Trophoblast cell (in vitro differentiated cells and primary cell): ENCODE measurements at regions not wholly inside any gene's neighbourhood (a gene's known extent, or its start where the extent isn't known, plus 50 kb on each side); places are given as distances from the start of the nearest gene placed in this dataset.

ENCODE experiments used
- DNase-seq, 2 donors: peaks; one replicate each; pipeline ENCODE4 v3.0.0-alpha.2; 2016
- H2AFZ ChIP-seq: 2 replicates; pipeline ENCODE4 v1.6.1; 2013; ENCODE audit warnings: low read length, moderate library complexity, mild to moderate bottlenecking; ENCODE audit not compliant: insufficient read depth, poor library complexity
- H2AK5ac ChIP-seq: 2 replicates; pipeline ENCODE4 v1.6.1; 2013; ENCODE audit warnings: mild to moderate bottlenecking, low read length
- H2BK120ac ChIP-seq: 2 replicates; pipeline ENCODE4 v1.6.1; 2013; ENCODE audit warnings: low read length, mild to moderate bottlenecking, moderate library complexity; ENCODE audit not compliant: insufficient read depth, poor library complexity
- H2BK12ac ChIP-seq: 2 replicates; pipeline ENCODE4 v1.6.1; 2013; ENCODE audit warnings: mild to moderate bottlenecking, low read length, moderate library complexity
- H2BK5ac ChIP-seq: 2 replicates; pipeline ENCODE4 v1.6.1; 2013; ENCODE audit warnings: low read length, low read depth, moderate library complexity, mild to moderate bottlenecking; ENCODE audit not compliant: poor library complexity
- H3K14ac ChIP-seq: 2 replicates; pipeline ENCODE4 v1.6.1; 2013; ENCODE audit warnings: mild to moderate bottlenecking, low read length
- H3K18ac ChIP-seq: 2 replicates; pipeline ENCODE4 v1.6.1; 2013; ENCODE audit warnings: mild to moderate bottlenecking, low read length
- H3K23ac ChIP-seq: 2 replicates; pipeline ENCODE4 v1.6.1; 2013; ENCODE audit warnings: low read length
- H3K27ac ChIP-seq: 2 replicates; pipeline ENCODE4 v1.5.1; 2013; ENCODE audit warnings: low read depth, mild to moderate bottlenecking, inconsistent platforms, low read length, moderate library complexity
- H3K27me3 ChIP-seq: 2 replicates; pipeline ENCODE4 v1.6.1; 2013; ENCODE audit warnings: inconsistent platforms, mild to moderate bottlenecking, low read length, moderate library complexity; ENCODE audit not compliant: insufficient read depth
- H3K36me3 ChIP-seq, 2 experiments: 1 replicate in 1 of 2; 2 replicates in 1 of 2; pipeline ENCODE4 v1.6.1; 2013; ENCODE audit warnings: low read length in 2 of 2, mild to moderate bottlenecking in 2 of 2, moderate library complexity in 1 of 2; ENCODE audit not compliant: insufficient read depth in 2 of 2, control insufficient read depth in 1 of 2
- H3K4ac ChIP-seq: 2 replicates; pipeline ENCODE4 v1.6.1; 2013; ENCODE audit warnings: low read depth, mild to moderate bottlenecking, low read length, moderate library complexity
- H3K4me1 ChIP-seq, 2 experiments: 1 replicate in 1 of 2; 2 replicates in 1 of 2; pipeline ENCODE4 v1.6.1; 2013; ENCODE audit warnings: low read length in 2 of 2, mild to moderate bottlenecking in 2 of 2, moderate library complexity in 1 of 2; ENCODE audit not compliant: insufficient read depth in 2 of 2, control insufficient read depth in 1 of 2
- H3K4me2 ChIP-seq: 2 replicates; pipeline ENCODE4 v1.6.1; 2013; ENCODE audit warnings: inconsistent platforms, mild to moderate bottlenecking, low read length, moderate library complexity
- H3K4me3 ChIP-seq: 2 replicates; pipeline ENCODE4 v1.5.1; 2013; ENCODE audit warnings: mild to moderate bottlenecking, low read depth, low read length, inconsistent platforms
- H3K79me1 ChIP-seq: one replicate; pipeline ENCODE4 v1.6.1; 2013; ENCODE audit warnings: low read length
- H3K79me2 ChIP-seq: 2 replicates; pipeline ENCODE4 v1.6.1; 2013; ENCODE audit warnings: low read length, mild to moderate bottlenecking; ENCODE audit not compliant: control insufficient read depth, insufficient read depth, poor library complexity
- H3K9ac ChIP-seq: 2 replicates; pipeline ENCODE4 v1.6.1; 2013; ENCODE audit warnings: mild to moderate bottlenecking, low read length
- H3K9me3 ChIP-seq: 2 replicates; pipeline ENCODE4 v1.6.1; 2013; ENCODE audit warnings: low read depth, mild to moderate bottlenecking, control low read depth, inconsistent platforms, low read length; ENCODE audit not compliant: insufficient read depth
- H4K12ac ChIP-seq: 2 replicates; pipeline ENCODE4 v1.6.1; 2013; ENCODE audit warnings: low read depth, mild to moderate bottlenecking, low read length, moderate library complexity
- H4K8ac ChIP-seq: 2 replicates; pipeline ENCODE4 v1.6.1; 2013; ENCODE audit warnings: low read depth, mild to moderate bottlenecking, low read length, moderate library complexity
- H4K91ac ChIP-seq: one replicate; pipeline ENCODE4 v1.6.1; 2013; ENCODE audit warnings: low read depth, mild to moderate bottlenecking, low read length, moderate library complexity
- WGBS: extraction: QIAGEN DNeasy Blood & Tissue Kit; methylation state at CpG from one replicate; pipeline ENCODE4 v1.1.7; 2013; ENCODE audit warnings: missing lambda C conversion rate; ENCODE audit not compliant: insufficient read length, insufficient coverage; ENCODE audit errors: extremely low coverage; 5-methylcytosine and 5-hydroxymethylcytosine counted together

- Histone ChIP-seq H3K4me3 (no peak overlapping the region), H3K4ac (no peak overlapping the region), H3K18ac (no peak overlapping the region), H2BK5ac (no peak overlapping the region), H2AFZ (no peak overlapping the region), H2BK12ac (no peak overlapping the region), H3K23ac (no peak overlapping the region), H2BK120ac (no peak overlapping the region), H3K27ac (no peak overlapping the region), H4K91ac (no peak overlapping the region), H3K9ac (no peak overlapping the region), H4K12ac (no peak overlapping the region), H3K79me1 (no peaks in the 10 kb centered on the region), H3K14ac (no peak overlapping the region), H3K9me3 (no peaks in the 10 kb centered on the region), H3K36me3 (no peaks in the 10 kb centered on the region), H3K27me3 (no peaks in the 10 kb centered on the region), H2AK5ac (no peak overlapping the region), H3K79me2 (no peaks in the 10 kb centered on the region), H3K4me1 (no peaks in the 10 kb centered on the region), H3K4me2 (no peak overlapping the region), H4K8ac (no peak overlapping the region)
- DNase-seq: no peak
- no CpG with 5 or more reads among the region's 1 CpG for WGBS
These were observed 527.5 kb downstream of the TMTC2 start for GRCh38 chr12:83214185-83214584.

- Histone ChIP-seq H3K4me1 (no peaks in the 10 kb centered on the region), H3K18ac (no peak overlapping the region), H3K27me3 (no peaks in the 10 kb centered on the region), H2BK120ac (no peak overlapping the region), H3K14ac (no peak overlapping the region), H3K79me2 (no peaks in the 10 kb centered on the region), H3K4ac (no peak overlapping the region), H4K12ac (no peak overlapping the region), H2BK12ac (no peak overlapping the region), H3K4me2 (no peak overlapping the region), H2AK5ac (no peak overlapping the region), H3K23ac (no peak overlapping the region), H3K36me3 (no peaks in the 10 kb centered on the region), H3K9ac (no peak overlapping the region), H2AFZ (no peak overlapping the region), H2BK5ac (no peak overlapping the region), H3K9me3 (no peaks in the 10 kb centered on the region), H4K91ac (no peak overlapping the region), H3K4me3 (no peak overlapping the region), H4K8ac (no peak overlapping the region), H3K79me1 (no peaks in the 10 kb centered on the region), H3K27ac (no peak overlapping the region)
- DNase-seq: no peak
- no CpG with 5 or more reads among the region's 2 CpGs for WGBS
These were observed 524.2 kb downstream of the TMTC2 start for GRCh38 chr12:83210933-83211332.

- H4K8ac ChIP-seq: no peak overlapping the region
These were observed 512.4 kb downstream of the TMTC2 start for GRCh38 chr12:83199069-83199468.

GRCh38 chr12:83198291-83199015 is 511.7 kb downstream of the TMTC2 start:
- Histone ChIP-seq H2BK120ac (no peak overlapping the region), H3K4me3 (no peak overlapping the region), H3K27me3 (no peaks in the 10 kb centered on the region), H3K79me1 (no peaks in the 10 kb centered on the region), H3K4me1 (no peaks in the 10 kb centered on the region), H3K9ac (no peak overlapping the region), H3K4ac (no peak overlapping the region), H2BK5ac (no peak overlapping the region), H2AFZ (no peak overlapping the region), H3K36me3 (no peaks in the 10 kb centered on the region), H2BK12ac (no peak overlapping the region), H4K8ac (no peak overlapping the region), H3K14ac (no peak overlapping the region), H3K18ac (no peak overlapping the region), H3K23ac (no peak overlapping the region), H3K4me2 (no peak overlapping the region), H3K9me3 (no peaks in the 10 kb centered on the region), H3K79me2 (no peaks in the 10 kb centered on the region), H3K27ac (no peak overlapping the region), H4K91ac (no peak overlapping the region), H4K12ac (no peak overlapping the region), H2AK5ac (no peak overlapping the region)
- no peak for DNase-seq
- WGBS: no CpG with 5 or more reads among the region's 3 CpGs

More at GRCh38 chr12:83199069-83199468, 512.4 kb downstream of the TMTC2 start:
- Histone ChIP-seq H3K27me3 (no peaks in the 10 kb centered on the region), H3K9me3 (no peaks in the 10 kb centered on the region), H2BK120ac (no peak overlapping the region), H2BK12ac (no peak overlapping the region), H3K36me3 (no peaks in the 10 kb centered on the region), H3K79me2 (no peaks in the 10 kb centered on the region), H3K4ac (no peak overlapping the region), H2AK5ac (no peak overlapping the region), H3K9ac (no peak overlapping the region), H2AFZ (no peak overlapping the region), H3K23ac (no peak overlapping the region), H3K18ac (no peak overlapping the region), H4K12ac (no peak overlapping the region), H4K91ac (no peak overlapping the region), H3K4me1 (no peaks in the 10 kb centered on the region), H3K27ac (no peak overlapping the region), H2BK5ac (no peak overlapping the region), H3K14ac (no peak overlapping the region), H3K4me3 (no peak overlapping the region), H3K4me2 (no peak overlapping the region), H3K79me1 (no peaks in the 10 kb centered on the region)
- no peak for DNase-seq
